ENCODE measurements at regions not wholly inside any gene's neighbourhood (a gene's known extent, or its start where the extent isn't known, plus 50 kb on each side); places are given as distances from the start of the nearest gene placed in this dataset.

- H3K9me3 Mint-ChIP-seq: no peaks in the 10 kb centered on the region
Observed at GRCh38 chr4:136390824-136391223, 1141.5 kb downstream of the PCDH18 start.

GRCh38 chr4:136383082-136383481 lies 1149.2 kb downstream of the PCDH18 start:
- no peaks in the 10 kb centered on the region for H3K36me3 Mint-ChIP-seq (ENCODE audit: low read depth)
- TF ChIP-seq CTCF (IDR thresholded peaks at IDR 0.05; ENCODE audit: unreplicated experiment in 3 of 3): no peak
- no peaks in the 10 kb centered on the region for H3K4me1 Mint-ChIP-seq
- no peaks in the 10 kb centered on the region for H3K27me3 Mint-ChIP-seq (ENCODE audit: low read depth)
- no peaks in the 10 kb centered on the region for H3K9me3 Mint-ChIP-seq
- no peak overlapping the region for H3K4me3 Mint-ChIP-seq
- H3K27ac Mint-ChIP-seq: no peak overlapping the region

More at GRCh38 chr4:136390824-136391223, 1141.5 kb downstream of the PCDH18 start:
- TF ChIP-seq CTCF (IDR thresholded peaks at IDR 0.05; ENCODE audit: unreplicated experiment in 3 of 3): no peak
- no peak overlapping the region for H3K4me3 Mint-ChIP-seq
- no peak overlapping the region for H3K27ac Mint-ChIP-seq
- no peaks in the 10 kb centered on the region for H3K36me3 Mint-ChIP-seq (ENCODE audit: low read depth)
- H3K27me3 Mint-ChIP-seq (ENCODE audit: low read depth): no peaks in the 10 kb centered on the region
- H3K4me1 Mint-ChIP-seq: no peaks in the 10 kb centered on the region

- Mint-ChIP-seq H3K4me3 (no peak overlapping the region), H3K9me3 (no peaks in the 10 kb centered on the region), H3K27me3 (ENCODE audit: low read depth) (no peaks in the 10 kb centered on the region), H3K36me3 (ENCODE audit: low read depth) (no peaks in the 10 kb centered on the region), H3K4me1 (no peaks in the 10 kb centered on the region), H3K27ac (no peak overlapping the region)
- TF ChIP-seq CTCF (IDR thresholded peaks at IDR 0.05; ENCODE audit: unreplicated experiment in 3 of 3): no peak
Observed at GRCh38 chr4:136371231-136371630, 1161.1 kb downstream of the PCDH18 start.

GRCh38 chr4:136369073-136369472 lies 1163.2 kb downstream of the PCDH18 start:
- no peak overlapping the region for H3K4me3 Mint-ChIP-seq
- H3K4me1 Mint-ChIP-seq: no peaks in the 10 kb centered on the region
- H3K27me3 Mint-ChIP-seq (ENCODE audit: low read depth): peaks cover 4% of the 10 kb centered on the region
- H3K9me3 Mint-ChIP-seq: no peaks in the 10 kb centered on the region
- TF ChIP-seq CTCF (IDR thresholded peaks at IDR 0.05; ENCODE audit: unreplicated experiment in 3 of 3): no peak
- no peak overlapping the region for H3K27ac Mint-ChIP-seq
- no peaks in the 10 kb centered on the region for H3K36me3 Mint-ChIP-seq (ENCODE audit: low read depth)

- Mint-ChIP-seq H3K27me3 (ENCODE audit: low read depth) (no peaks in the 10 kb centered on the region), H3K27ac (no peak overlapping the region), H3K9me3 (no peaks in the 10 kb centered on the region), H3K4me1 (no peaks in the 10 kb centered on the region), H3K4me3 (no peak overlapping the region), H3K36me3 (ENCODE audit: low read depth) (no peaks in the 10 kb centered on the region)
- no peak for TF ChIP-seq CTCF (IDR thresholded peaks at IDR 0.05; ENCODE audit: unreplicated experiment in 3 of 3)
Observed at GRCh38 chr4:136357556-136357955, 1174.7 kb downstream of the PCDH18 start.

GRCh38 chr4:136355970-136356369 lies 1176.3 kb downstream of the PCDH18 start:
- no peak overlapping the region for H3K4me3 Mint-ChIP-seq
- no peaks in the 10 kb centered on the region for H3K4me1 Mint-ChIP-seq
- no peak for TF ChIP-seq CTCF (IDR thresholded peaks at IDR 0.05; ENCODE audit: unreplicated experiment in 3 of 3)
- H3K27me3 Mint-ChIP-seq (ENCODE audit: low read depth): no peaks in the 10 kb centered on the region
- no peaks in the 10 kb centered on the region for H3K36me3 Mint-ChIP-seq (ENCODE audit: low read depth)
- H3K9me3 Mint-ChIP-seq: no peaks in the 10 kb centered on the region
- no peak overlapping the region for H3K27ac Mint-ChIP-seq

Data from nephron (organoid).